Testis (tissue), 2 donors: ENCODE measurements at regions not wholly inside any gene's neighbourhood (a gene's known extent, or its start where the extent isn't known, plus 50 kb on each side); places are given as distances from the start of the nearest gene placed in this dataset.

Experiments used
- CTCF ChIP-seq, 3 experiments: fragments of 450-650 bp in 2 of 3; fragments of 200-600 bp in 1 of 3; sonication (generic) in 1 of 3; IDR thresholded peaks; one replicate each; pipeline ENCODE4 v1.5.1; 2016 to 2019; ENCODE audit warnings: antibody characterized with exemption in 3 of 3, mild to moderate bottlenecking in 2 of 3, moderate library complexity in 1 of 3
- POLR2A ChIP-seq: fragments of 450-650 bp; IDR thresholded peaks from one replicate; pipeline ENCODE4 v1.6.1; 2017; ENCODE audit warnings: antibody characterized with exemption, mild to moderate bottlenecking, moderate library complexity

GRCh38 chr2:118430510-118431164 is 342.4 kb downstream of the INSIG2 start:
- TF ChIP-seq POLR2A, result no peak
- no peak for TF ChIP-seq CTCF (IDR thresholded peaks at IDR 0.05)
